SK-N-SH (cell line): ENCODE measurements at regions not wholly inside any gene's neighbourhood (a gene's known extent, or its start where the extent isn't known, plus 50 kb on each side); places are given as distances from the start of the nearest gene placed in this dataset.

Experiments used
- CTCF ChIA-PET: fragments of 300-600, 350-600 bp; formaldehyde crosslinking; extraction: SDS; loops from one replicate; lab custom pipeline; 2021; lab: Yijun Ruan, JAX
- POLR2A ChIA-PET: fragments of 350-600 bp; sonication (Branson Sonifier 250); formaldehyde crosslinking; extraction: SDS; loops from one replicate; lab custom pipeline; 2020; ENCODE audit warnings: antibody characterized with exemption, inconsistent platforms; lab: Yijun Ruan, JAX
- DNase-seq: peaks from one replicate; pipeline ENCODE4 v3.0.0; 2012
- H2AFZ ChIP-seq: fragments of 200-600 bp; sonication (generic); 2 replicates; pipeline ENCODE4 v1.8.1; 2016; ENCODE audit warnings: antibody characterized with exemption, mild to moderate bottlenecking, low read depth
- H3F3A ChIP-seq: fragments of 200-600 bp; sonication (generic); replicated peaks from 2 replicates; pipeline ENCODE3; 2016; ENCODE audit warnings: antibody characterized with exemption, mild to moderate bottlenecking; ENCODE audit not compliant: insufficient read depth
- H3K27ac ChIP-seq, 2 experiments: fragments of 200-500 bp in 1 of 2; fragments of 200-600 bp in 1 of 2; sonication (Bioruptor generic) in 1 of 2; sonication (generic), shearing (Covaris generic) in 1 of 2; 2 replicates each; pipeline versions ENCODE4 v1.5.1 to v1.6.1; 2014 to 2016; ENCODE audit warnings: low read depth in 2 of 2, inconsistent platforms in 1 of 2, low read length in 1 of 2, mild to moderate bottlenecking in 1 of 2, mixed read lengths in 1 of 2
- H3K27me3 ChIP-seq: fragments of 200-600 bp; sonication (generic), shearing (Covaris generic); 2 replicates; pipeline ENCODE4 v1.6.1; 2016; ENCODE audit warnings: mixed run types; ENCODE audit not compliant: insufficient read depth
- H3K36me3 ChIP-seq, 2 experiments: fragments of 200-500 bp in 1 of 2; fragments of 200-600 bp in 1 of 2; sonication (Bioruptor generic) in 1 of 2; sonication (generic) in 1 of 2; replicated peaks in 1 of 2; 2 replicates each; pipeline versions ENCODE3 to v1.5.1; 2014 to 2016; ENCODE audit warnings: low read length in 1 of 2, mild to moderate bottlenecking in 1 of 2; ENCODE audit not compliant: insufficient read depth in 2 of 2, control insufficient read depth in 1 of 2
- H3K4me1 ChIP-seq, 2 experiments: fragments of 200-500 bp in 1 of 2; fragments of 200-600 bp in 1 of 2; sonication (Bioruptor generic) in 1 of 2; sonication (generic), shearing (Covaris generic) in 1 of 2; 2 replicates each; pipeline versions ENCODE4 v1.5.1 to v1.6.1; 2014 to 2016; ENCODE audit warnings: low read depth in 1 of 2, low read length in 1 of 2, mixed run types in 1 of 2; ENCODE audit not compliant: insufficient read depth in 2 of 2, control insufficient read depth in 1 of 2
- H3K4me2 ChIP-seq: fragments of 200-600 bp; sonication (generic), shearing (Covaris generic); 2 replicates; pipeline ENCODE4 v1.6.1; 2017; ENCODE audit warnings: mixed run types
- H3K4me3 ChIP-seq, 2 experiments: fragments of 200-500 bp in 1 of 2; fragments of 200-600 bp in 1 of 2; sonication (Bioruptor generic) in 1 of 2; sonication (generic), shearing (Covaris generic) in 1 of 2; 2 replicates each; pipeline versions ENCODE4 v1.5.1 to v1.8.1; 2014 to 2016; ENCODE audit warnings: low read depth in 2 of 2, inconsistent platforms in 1 of 2, low read length in 1 of 2, mild to moderate bottlenecking in 1 of 2, mixed read lengths in 1 of 2, moderate library complexity in 1 of 2
- H3K79me2 ChIP-seq: fragments of 200-600 bp; sonication (generic); 2 replicates; pipeline ENCODE4 v1.8.1; 2017; ENCODE audit warnings: mild to moderate bottlenecking; ENCODE audit not compliant: insufficient read depth
- H3K9ac ChIP-seq: fragments of 200-600 bp; sonication (generic); 2 replicates; pipeline ENCODE4 v1.6.1; 2017; ENCODE audit warnings: mixed run types
- H3K9me2 ChIP-seq: fragments of 200-600 bp; sonication (generic); 2 replicates; pipeline ENCODE4 v1.6.1; 2017; ENCODE audit warnings: mixed run types
- H3K9me3 ChIP-seq: fragments of 200-600 bp; sonication (generic); 2 replicates; pipeline ENCODE4 v1.6.1; 2017; ENCODE audit warnings: mixed run types, mild to moderate bottlenecking, moderate library complexity
- H4K20me1 ChIP-seq: fragments of 200-600 bp; sonication (generic); 2 replicates; pipeline ENCODE4 v1.6.1; 2017; ENCODE audit warnings: mild to moderate bottlenecking, mixed run types; ENCODE audit not compliant: insufficient read depth
- CTCF ChIP-seq: fragments of 200-600 bp; sonication (generic); IDR thresholded peaks from 2 replicates; pipeline ENCODE4 v1.6.1; 2017; ENCODE audit warnings: antibody characterized with exemption, mild to moderate bottlenecking, moderate library complexity
- MEF2A ChIP-seq: IDR thresholded peaks from 2 replicates; pipeline ENCODE4 v1.4.0; 2012; ENCODE audit warnings: low read depth, borderline replicate concordance
- NFIC ChIP-seq: IDR thresholded peaks from 2 replicates; pipeline ENCODE4 v1.4.0; 2012; ENCODE audit warnings: borderline replicate concordance
- REST ChIP-seq: IDR thresholded peaks from 2 replicates; pipeline ENCODE4 v1.6.1; 2012; ENCODE audit warnings: mild to moderate bottlenecking, low read depth, low read length, moderate library complexity
- WGBS: methylation state at CpG from one replicate; pipeline ENCODE4 v1.1.6; 2017; ENCODE audit warnings: low lambda C conversion rate; 5-methylcytosine and 5-hydroxymethylcytosine counted together

- no peak for TF ChIP-seq REST
- no peak for TF ChIP-seq NFIC
Measured at GRCh38 chr9:111150181-111150580, 111.9 kb upstream of the LPAR1 start (continued).

- Histone ChIP-seq H3F3A (no peaks in the 10 kb centered on the region), H3K79me2 (no peaks in the 10 kb centered on the region), H3K27ac (no peak overlapping the region), H3K4me2 (no peak overlapping the region), H2AFZ (no peak overlapping the region), H3K9me2 (no peaks in the 10 kb centered on the region), H3K4me1 (peaks cover 0 to 11% of the 10 kb centered on the region in 2 experiments; a peak in 2 of 4 replicates), H3K27me3 (no peaks in the 10 kb centered on the region), H4K20me1 (no peaks in the 10 kb centered on the region), H3K9me3 (no peaks in the 10 kb centered on the region; the same call in 1 of the 2 replicates), H3K4me3 (no peak overlapping the region), H3K9ac (no peak overlapping the region), H3K36me3 (no peaks in the 10 kb centered on the region)
- ChIA-PET CTCF (interaction anchor here (1.0 to 1.5 kb wide), 4 partner anchors 80 to 138 kb away, joined by 3 to 4 read pairs (median 3); partner anchors contain the start of gene LPAR1), POLR2A (no interaction called here)
- 0 out of 2 replicates have a peak, but pooled peaks have one; percentile 10 for TF ChIP-seq CTCF
- no peak for TF ChIP-seq MEF2A
- 96% methylated on average over 5 of the region's 5 CpGs for WGBS
- no peak for DNase-seq
Measured at GRCh38 chr9:111149018-111149759, 110.9 kb upstream of the LPAR1 start.
